ENCODE measurements at regions not wholly inside any gene's neighbourhood (a gene's known extent, or its start where the extent isn't known, plus 50 kb on each side); places are given as distances from the start of the nearest gene placed in this dataset.

GRCh38 chr17:34519282-34519681, 60.1 kb upstream of the TMEM132E start:
- 18 to 28% methylated on average over 5 to 6 of the region's 6 CpGs for WGBS, 2 donors
- H3K27ac ChIP-seq: no peak overlapping the region
- ATAC-seq (ENCODE audit: low FRiP score in 2 of 2) (peak in 1 of 2 donors; percentile 40), DNase-seq (no peak)
- H3K4me1 ChIP-seq: no peaks in the 10 kb centered on the region
- no peaks in the 10 kb centered on the region for H3K27me3 ChIP-seq
- no peak overlapping the region for H3K4me3 ChIP-seq
- TF ChIP-seq CTCF (IDR thresholded peaks at IDR 0.05): peak in 3 of 6 experiments; percentile 18 to 42 (median 29)
- no peak for TF ChIP-seq POLR2A (IDR thresholded peaks at IDR 0.05)
- H3K36me3 ChIP-seq: no peaks in the 10 kb centered on the region
- no peaks in the 10 kb centered on the region for H3K9me3 ChIP-seq

- no peaks in the 10 kb centered on the region for H3K36me3 ChIP-seq
- no peak for ATAC-seq (ENCODE audit: low FRiP score in 2 of 2)
- no peaks in the 10 kb centered on the region for H3K27me3 ChIP-seq
- H3K4me1 ChIP-seq: no peaks in the 10 kb centered on the region
- no peak for TF ChIP-seq EP300 (IDR thresholded peaks at IDR 0.05)
- no peak for TF ChIP-seq POLR2AphosphoS5 (IDR thresholded peaks at IDR 0.05)
- TF ChIP-seq CTCF (IDR thresholded peaks at IDR 0.05): no peak
- no peak for TF ChIP-seq POLR2A (IDR thresholded peaks at IDR 0.05)
- H3K9me3 ChIP-seq: no peaks in the 10 kb centered on the region
- DNase-seq: no peak
- no peak overlapping the region for H3K4me3 ChIP-seq
- H3K27ac ChIP-seq: no peak overlapping the region
- 67 to 82% methylated on average over 1 of the region's 1 CpG for WGBS, 2 donors
Observed at GRCh38 chr17:34517406-34517805, 62.0 kb upstream of the TMEM132E start.

- H3K4me3 ChIP-seq: no peak overlapping the region
- no peak for TF ChIP-seq EP300 (IDR thresholded peaks at IDR 0.05)
- no peak for TF ChIP-seq CTCF (IDR thresholded peaks at IDR 0.05)
- TF ChIP-seq POLR2A (IDR thresholded peaks at IDR 0.05): no peak
- ATAC-seq (ENCODE audit: low FRiP score in 2 of 2) (no peak), DNase-seq (no peak)
- no peak overlapping the region for H3K27ac ChIP-seq
- WGBS, 2 donors: 57 to 60% methylated on average over 3 of the region's 3 CpGs
- no peaks in the 10 kb centered on the region for H3K4me1 ChIP-seq
- no peaks in the 10 kb centered on the region for H3K27me3 ChIP-seq
- H3K36me3 ChIP-seq: no peaks in the 10 kb centered on the region
- H3K9me3 ChIP-seq: no peaks in the 10 kb centered on the region
Observed at GRCh38 chr17:34511931-34512330, 67.5 kb upstream of the TMEM132E start.

- Histone ChIP-seq H3K4me3 (no peak overlapping the region), H3K4me1 (no peaks in the 10 kb centered on the region), H3K36me3 (no peaks in the 10 kb centered on the region), H3K27me3 (no peaks in the 10 kb centered on the region), H3K9me3 (no peaks in the 10 kb centered on the region), H3K27ac (no peak overlapping the region)
- TF ChIP-seq POLR2AphosphoS5 (IDR thresholded peaks at IDR 0.05) (no peak), CTCF (IDR thresholded peaks at IDR 0.05) (no peak)
- WGBS, 2 donors: 76 to 78% methylated on average over 3 of the region's 3 CpGs
- ATAC-seq (ENCODE audit: low FRiP score in 2 of 2): no peak
- no peak for DNase-seq
Observed at GRCh38 chr17:34511265-34511664, 68.1 kb upstream of the TMEM132E start.

- no peaks in the 10 kb centered on the region for H3K27me3 ChIP-seq
- no peak overlapping the region for H3K27ac ChIP-seq
- TF ChIP-seq EP300 (IDR thresholded peaks at IDR 0.05): no peak
- ATAC-seq (ENCODE audit: low FRiP score in 2 of 2) (no peak), DNase-seq (no peak)
- no peaks in the 10 kb centered on the region for H3K9me3 ChIP-seq
- H3K4me1 ChIP-seq: no peaks in the 10 kb centered on the region
- H3K36me3 ChIP-seq: no peaks in the 10 kb centered on the region
- WGBS, 2 donors: 60 to 68% methylated on average over 3 of the region's 3 CpGs
- H3K4me3 ChIP-seq: no peak overlapping the region
Observed at GRCh38 chr17:34504814-34505484, 74.4 kb upstream of the TMEM132E start.
